Heart left ventricle (tissue), 16 donors: ENCODE measurements at regions not wholly inside any gene's neighbourhood (a gene's known extent, or its start where the extent isn't known, plus 50 kb on each side); places are given as distances from the start of the nearest gene placed in this dataset.

ENCODE experiments used
- ATAC-seq, 4 donors: fragments of 200-7000 bp; cut with Tn5 transposase; one replicate each; pipeline ENCODE4 v1.9.1; 2020 to 2022; ENCODE audit warnings: moderate library complexity in 4 of 4, mild to moderate bottlenecking in 3 of 4, moderate number of reproducible peaks in 1 of 4
- DNase-seq, 5 donors: peaks; one replicate each; pipeline ENCODE4 v3.0.0-alpha.2; 2020
- H3K27ac ChIP-seq, 12 donors: fragments of 200-600 bp; sonication (generic) in 4 of 12; one replicate each; pipeline versions ENCODE4 v1.5.0 to v1.8.0; 2016 to 2022; ENCODE audit warnings: mild to moderate bottlenecking in 2 of 12
- H3K27me3 ChIP-seq, 9 donors: fragments of 200-600 bp; sonication (generic) in 2 of 9; one replicate each; pipeline versions ENCODE4 v1.5.1 to v1.8.0; 2016 to 2022; ENCODE audit warnings: mild to moderate bottlenecking in 3 of 9
- H3K36me3 ChIP-seq, 9 donors: fragments of 200-600 bp; sonication (generic) in 2 of 9; one replicate each; pipeline versions ENCODE4 v1.5.0 to v1.8.0; 2018 to 2022; ENCODE audit warnings: mild to moderate bottlenecking in 2 of 9
- H3K4me1 ChIP-seq, 12 donors: fragments of 200-600 bp; sonication (generic) in 4 of 12; one replicate each; pipeline versions ENCODE4 v1.5.0 to v1.8.0; 2016 to 2022; ENCODE audit warnings: mild to moderate bottlenecking in 3 of 12
- H3K4me3 ChIP-seq, 12 donors: fragments of 200-600 bp; sonication (generic) in 4 of 12; one replicate each; pipeline versions ENCODE4 v1.5.0 to v1.8.0; 2017 to 2022; ENCODE audit warnings: mild to moderate bottlenecking in 9 of 12, moderate library complexity in 4 of 12
- H3K9me3 ChIP-seq, 12 donors: fragments of 200-600 bp; sonication (generic) in 4 of 12; one replicate each; pipeline versions ENCODE4 v1.5.0 to v1.8.0; 2016 to 2022; ENCODE audit warnings: mild to moderate bottlenecking in 1 of 12
- POLR2A ChIP-seq, 2 donors: fragments of 450-650 bp; IDR thresholded peaks; one replicate each; pipeline ENCODE4 v1.6.1; 2017; ENCODE audit warnings: antibody characterized with exemption in 2 of 2, mild to moderate bottlenecking in 2 of 2, moderate library complexity in 2 of 2
- WGBS, 4 donors: extraction: QIAGEN DNeasy Blood & Tissue Kit in 2 of 4; methylation state at CpG; one replicate each; pipeline versions ENCODE4 v1.1.5 to v1.1.7; 2013 to 2018; 5-methylcytosine and 5-hydroxymethylcytosine counted together
- intact Hi-C, 10 donors: fragments of 100-400 bp; cut with DNase I; formaldehyde crosslinking; loops; one replicate each; pipeline versions ENCODE4 v1.11.1 to v1.14.2; 2022
- TF ChIP-seq, protein P1 (sequence below), 12 donors: fragments of 200-600 bp; sonication (generic) in 4 of 12; IDR thresholded peaks; one replicate each; pipeline versions ENCODE4 v1.5.0 to v1.8.0; 2018 to 2022; ENCODE audit warnings: antibody characterized with exemption in 12 of 12, mild to moderate bottlenecking in 5 of 12
- donor health status: ischemic (EF 13 %, LVEDD 7.1; RV severe dilation, severe dysfunction).
- donor health status: healthy with polysubstance abuse.
- donor health status: DM: no; HTN: yes; CAD: no.
- donor health status: DM: no; HTN: no; CAD: no.
- donor health status: ischemic (EF 25% LVEDD 6.9; RV normal size, moderate dysfunction).
- donor health status: ischemic (EF 25% LVEDD 5.7; RV mildly dilated, moderate dysfunction).
- donor health status: healthy.
- donor health status: DM: yes; HTN: yes; CAD: no.
- donor health status: ischemic (EF 35%, LVEDD 5.7; RV mildly dilated, moderate dysfunction).
- donor health status: nonischemic (EF 11% LVEDD 7.7; RV severe dilation, severe dysfunction).
- donor health status: DM: yes; HTN: yes; CAD: no.
- donor health status: PGD.
- donor health status: ischemic (EF 29% LVEDD 5.4; RV normal size, mild dysfunction).
- donor health status: nonischemic (EF 23%, LVEDD 6.1; RV moderate dilation, normal function).

DNA sequence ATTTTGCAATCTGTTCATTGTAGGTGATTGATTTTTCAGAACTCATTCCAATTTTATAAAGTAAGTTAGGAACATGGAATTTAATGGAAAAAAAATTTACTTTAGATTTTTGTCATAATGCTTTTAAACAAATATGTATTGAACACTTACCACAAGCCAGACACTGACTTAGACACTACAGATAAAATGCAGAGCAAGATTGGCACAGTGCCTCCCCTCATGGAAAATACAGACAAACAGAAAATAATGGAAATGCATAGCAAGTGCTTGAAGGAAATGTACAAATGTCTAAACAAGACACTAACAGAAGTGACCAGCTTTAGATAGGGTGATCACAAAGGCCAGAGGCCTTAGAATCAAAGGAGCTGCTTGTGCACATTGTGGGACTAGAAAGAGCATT is 260.5 kb upstream of the ADGRL2 start:
- DNase-seq (no peak), ATAC-seq (no peak)
- intact Hi-C loops: loop anchor here in 3 of 10 donors (10.0 kb wide), 3 partner anchors 105 to 235 kb away; no protein-coding TSS in a partner anchor

DNA sequence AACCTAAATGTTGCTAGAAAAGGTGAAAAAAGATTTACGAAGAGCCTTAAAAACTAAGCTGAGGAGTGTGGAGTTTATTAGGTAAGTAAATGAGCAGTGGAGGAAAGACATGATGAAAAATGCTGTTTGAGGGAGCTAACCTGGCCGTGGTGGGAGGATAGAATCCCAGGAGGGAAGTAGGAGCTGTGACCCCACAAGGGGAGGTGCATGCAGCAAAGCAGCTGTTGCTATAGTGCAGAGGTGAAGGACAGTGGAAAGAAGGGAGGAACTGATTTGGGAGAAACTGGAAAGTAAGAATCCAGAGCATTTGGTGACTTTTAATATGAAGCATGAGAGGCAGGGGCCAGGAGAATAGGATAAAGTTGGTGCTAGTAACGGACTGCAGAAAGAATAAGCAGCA is 271.7 kb upstream of the ADGRL2 start:
- Histone ChIP-seq H3K4me3 (no peak overlapping the region), H3K4me1 (no peaks in the 10 kb centered on the region), H3K27me3 (no peaks in the 10 kb centered on the region), H3K27ac (no peak overlapping the region), H3K36me3 (no peaks in the 10 kb centered on the region), H3K9me3 (no peaks in the 10 kb centered on the region)
- DNase-seq (no peak), ATAC-seq (no peak)
- 48 to 80% (median 73%) methylated on average over 2 to 3 of the region's 3 CpGs for WGBS, 4 donors
- TF ChIP-seq, protein P1, sequence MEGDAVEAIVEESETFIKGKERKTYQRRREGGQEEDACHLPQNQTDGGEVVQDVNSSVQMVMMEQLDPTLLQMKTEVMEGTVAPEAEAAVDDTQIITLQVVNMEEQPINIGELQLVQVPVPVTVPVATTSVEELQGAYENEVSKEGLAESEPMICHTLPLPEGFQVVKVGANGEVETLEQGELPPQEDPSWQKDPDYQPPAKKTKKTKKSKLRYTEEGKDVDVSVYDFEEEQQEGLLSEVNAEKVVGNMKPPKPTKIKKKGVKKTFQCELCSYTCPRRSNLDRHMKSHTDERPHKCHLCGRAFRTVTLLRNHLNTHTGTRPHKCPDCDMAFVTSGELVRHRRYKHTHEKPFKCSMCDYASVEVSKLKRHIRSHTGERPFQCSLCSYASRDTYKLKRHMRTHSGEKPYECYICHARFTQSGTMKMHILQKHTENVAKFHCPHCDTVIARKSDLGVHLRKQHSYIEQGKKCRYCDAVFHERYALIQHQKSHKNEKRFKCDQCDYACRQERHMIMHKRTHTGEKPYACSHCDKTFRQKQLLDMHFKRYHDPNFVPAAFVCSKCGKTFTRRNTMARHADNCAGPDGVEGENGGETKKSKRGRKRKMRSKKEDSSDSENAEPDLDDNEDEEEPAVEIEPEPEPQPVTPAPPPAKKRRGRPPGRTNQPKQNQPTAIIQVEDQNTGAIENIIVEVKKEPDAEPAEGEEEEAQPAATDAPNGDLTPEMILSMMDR (IDR thresholded peaks at IDR 0.05): no peak
- TF ChIP-seq POLR2A (IDR thresholded peaks at IDR 0.05): no peak
- intact Hi-C loops: no loop called here

More for the DNA sequence above, 260.5 kb upstream of the ADGRL2 start:
- Histone ChIP-seq H3K9me3 (no peaks in the 10 kb centered on the region), H3K36me3 (no peaks in the 10 kb centered on the region), H3K27me3 (no peaks in the 10 kb centered on the region), H3K4me1 (peaks cover 0 to 4% (median 0%) of the 10 kb centered on the region in 12 donors), H3K27ac (no peak overlapping the region), H3K4me3 (no peak overlapping the region)
- TF ChIP-seq, protein P1 (IDR thresholded peaks at IDR 0.05): no peak
- no peak for TF ChIP-seq POLR2A (IDR thresholded peaks at IDR 0.05)

DNA sequence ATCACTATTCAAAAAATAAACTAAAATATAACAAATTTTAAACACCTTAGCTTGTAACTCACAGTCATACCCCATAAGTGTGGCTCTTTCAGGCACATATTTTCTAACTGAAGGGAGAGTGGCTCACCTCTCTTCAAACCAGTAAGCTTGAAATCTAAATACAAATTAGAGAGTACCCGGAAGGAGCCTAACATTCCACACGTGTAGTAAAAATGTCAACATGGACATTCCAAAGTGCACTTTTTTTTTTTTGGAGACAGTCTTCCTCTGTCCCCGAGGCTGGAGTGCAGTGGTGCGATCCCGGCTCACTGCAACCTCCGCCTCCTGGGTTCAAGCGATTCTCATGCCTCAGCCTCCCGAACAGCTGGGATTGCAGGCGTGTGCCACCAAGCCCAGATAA is 275.6 kb upstream of the ADGRL2 start:
- no peaks in the 10 kb centered on the region for H3K36me3 ChIP-seq
- H3K4me1 ChIP-seq: no peaks in the 10 kb centered on the region
- ATAC-seq (no peak), DNase-seq (no peak)
- intact Hi-C loops: no loop called here
- no peak overlapping the region for H3K4me3 ChIP-seq
- TF ChIP-seq, protein P1 (IDR thresholded peaks at IDR 0.05): no peak
- TF ChIP-seq POLR2A (IDR thresholded peaks at IDR 0.05): no peak
- 83 to 89% (median 88%) methylated on average over 9 of the region's 9 CpGs for WGBS, 4 donors
- H3K27me3 ChIP-seq: no peaks in the 10 kb centered on the region
- H3K27ac ChIP-seq: no peak overlapping the region
- no peaks in the 10 kb centered on the region for H3K9me3 ChIP-seq

DNA sequence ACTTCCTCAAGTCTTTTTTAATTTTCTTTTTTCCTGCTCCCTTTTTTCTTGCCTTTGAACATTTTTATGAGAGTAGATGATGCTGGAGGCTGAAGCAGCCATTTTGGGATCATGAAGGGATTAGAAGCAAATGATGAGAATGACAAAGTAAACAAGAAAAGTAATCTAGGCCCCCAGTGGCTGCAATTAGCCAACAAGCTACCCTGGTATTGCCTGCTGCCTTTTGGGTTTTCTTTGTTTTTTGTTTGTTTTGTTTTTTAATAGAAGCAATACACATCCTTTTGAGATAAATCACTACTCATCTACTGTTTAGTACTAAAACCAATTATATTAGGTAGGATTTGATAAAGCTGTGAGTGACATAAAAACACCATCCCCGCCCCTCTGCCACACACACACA is 280.7 kb upstream of the ADGRL2 start:
- no peak for DNase-seq
- no peak for TF ChIP-seq POLR2A (IDR thresholded peaks at IDR 0.05)
- TF ChIP-seq, protein P1 (IDR thresholded peaks at IDR 0.05): no peak
- no peaks in the 10 kb centered on the region for H3K36me3 ChIP-seq
- intact Hi-C loops: no loop called here
- no peaks in the 10 kb centered on the region for H3K9me3 ChIP-seq
- WGBS, 4 donors: 94 to 100% (median 97%) methylated on average over 1 of the region's 1 CpG
- no peaks in the 10 kb centered on the region for H3K27me3 ChIP-seq
- no peak for ATAC-seq
- H3K4me1 ChIP-seq: no peaks in the 10 kb centered on the region
- H3K4me3 ChIP-seq: no peak overlapping the region
- H3K27ac ChIP-seq: no peak overlapping the region
